HCT116 (cell line): ENCODE measurements at regions not wholly inside any gene's neighbourhood (a gene's known extent, or its start where the extent isn't known, plus 50 kb on each side); places are given as distances from the start of the nearest gene placed in this dataset.

Experiments used
- ATAC-seq: fragments of 200-7000 bp; cut with Tn5 transposase; 2 replicates; pipeline ENCODE4 v1.9.1; 2020; ENCODE audit warnings: mild to moderate bottlenecking, moderate library complexity
- BruUV-seq: library from RNA; stranded (reverse); fragments of 400-500 nt; replicated peaks from 2 replicates; lab custom pipeline; 2021; lab: Mats Ljungman, UMichigan
- CTCF ChIA-PET: fragments of 300-600 bp; sonication (Branson Sonifier 250); formaldehyde crosslinking; loops from one replicate; lab custom pipeline; 2021; ENCODE audit warnings: antibody characterized with exemption; lab: Charles Lee
- POLR2A ChIA-PET: fragments of 300-600, 350-600 bp; sonication (Branson Sonifier 250); formaldehyde crosslinking; loops from one replicate; lab custom pipeline; 2021; ENCODE audit warnings: antibody characterized with exemption; lab: Charles Lee
- RAD21 ChIA-PET, 2 experiments: fragments of 300-600 bp; sonication (Branson Sonifier 250); formaldehyde crosslinking; loops; one replicate each; lab custom pipeline; 2023; ENCODE audit warnings: low total read pairs in 2 of 2; ENCODE audit not compliant: uncharacterized antibody in 2 of 2, unreplicated experiment in 2 of 2, low non-redundant PET in 1 of 2; lab: Charles Lee
- DNase-seq: peaks from one replicate; pipeline ENCODE4 v3.0.0-alpha.2; 2010; ENCODE audit warnings: low read depth, low spot score
- H2AFZ ChIP-seq: fragments of 200-600 bp; shearing (Covaris generic), sonication (generic); 2 replicates; pipeline ENCODE4 v1.6.1; 2017; ENCODE audit warnings: low read depth, mixed run types, mixed read lengths, antibody characterized with exemption, low read length; ENCODE audit not compliant: poor library complexity, severe bottlenecking
- H3K27ac ChIP-seq: 2 replicates; pipeline ENCODE4 v1.5.1; 2012; ENCODE audit warnings: low read depth, low read length
- H3K27me3 ChIP-seq: fragments of 200-600 bp; sonication (generic); 2 replicates; pipeline ENCODE4 v1.6.1; 2016; ENCODE audit warnings: mixed run types, low read length, mixed read lengths; ENCODE audit not compliant: insufficient read depth
- H3K36me3 ChIP-seq, 2 experiments: fragments of 200-500 bp in 1 of 2; fragments of 200-600 bp in 1 of 2; sonication (Bioruptor generic) in 1 of 2; sonication (generic) in 1 of 2; 2 replicates each; pipeline versions ENCODE4 v1.5.1 to v1.6.1; 2014 to 2016; ENCODE audit warnings: low read length in 2 of 2, inconsistent platforms in 1 of 2, mixed read lengths in 1 of 2, mixed run types in 1 of 2; ENCODE audit not compliant: insufficient read depth in 2 of 2, control insufficient read depth in 1 of 2
- H3K4me1 ChIP-seq, 2 experiments: fragments of 200-600 bp in 1 of 2; sonication (generic) in 1 of 2; 2 replicates each; pipeline versions ENCODE4 v1.5.1 to v1.6.1; 2012 to 2017; ENCODE audit warnings: low read length in 2 of 2, inconsistent platforms in 1 of 2, mild to moderate bottlenecking in 1 of 2, mixed read lengths in 1 of 2, mixed run types in 1 of 2, moderate library complexity in 1 of 2; ENCODE audit not compliant: insufficient read depth in 2 of 2, control insufficient read depth in 1 of 2
- H3K4me2 ChIP-seq: fragments of 200-600 bp; sonication (generic); 2 replicates; pipeline ENCODE4 v1.6.1; 2017; ENCODE audit warnings: mixed run types, low read length, mixed read lengths
- H3K4me3 ChIP-seq, 2 experiments: fragments of 200-600 bp in 1 of 2; sonication (generic) in 1 of 2; replicated peaks in 1 of 2; 2 replicates each; pipeline ENCODE4 v1.5.1; 2011 to 2016; ENCODE audit warnings: low read length in 2 of 2, control low read depth in 1 of 2, low read depth in 1 of 2, mild to moderate bottlenecking in 1 of 2, mixed read lengths in 1 of 2, mixed run types in 1 of 2
- H3K79me2 ChIP-seq: fragments of 200-600 bp; sonication (generic); 2 replicates; pipeline ENCODE4 v1.6.1; 2017; ENCODE audit warnings: mild to moderate bottlenecking, mixed run types, low read length, moderate library complexity, mixed read lengths; ENCODE audit not compliant: insufficient read depth
- H3K9ac ChIP-seq: fragments of 200-600 bp; sonication (generic); 2 replicates; pipeline ENCODE4 v1.6.1; 2016; ENCODE audit warnings: low read length, mixed read lengths
- H3K9me2 ChIP-seq: fragments of 200-600 bp; sonication (generic), shearing (Covaris generic); 2 replicates; pipeline ENCODE4 v1.6.1; 2017; ENCODE audit warnings: mixed run types, mild to moderate bottlenecking, moderate library complexity; ENCODE audit not compliant: insufficient read depth
- H3K9me3 ChIP-seq, 2 experiments: fragments of 200-500 bp in 1 of 2; fragments of 200-600 bp in 1 of 2; sonication (Bioruptor generic) in 1 of 2; sonication (generic) in 1 of 2; 2 replicates each; pipeline ENCODE4 v1.6.1; 2014 to 2017; ENCODE audit warnings: low read length in 2 of 2, mixed read lengths in 2 of 2, inconsistent platforms in 1 of 2, low read depth in 1 of 2, mild to moderate bottlenecking in 1 of 2, mixed run types in 1 of 2, moderate library complexity in 1 of 2; ENCODE audit not compliant: control insufficient read depth in 1 of 2, insufficient read depth in 1 of 2
- H4K20me1 ChIP-seq: fragments of 200-600 bp; sonication (generic), shearing (Covaris generic); 2 replicates; pipeline ENCODE4 v1.6.1; 2017; ENCODE audit warnings: mixed run types, mild to moderate bottlenecking, moderate library complexity; ENCODE audit not compliant: insufficient read depth
- FOSL1 ChIP-seq: IDR thresholded peaks from 2 replicates; pipeline ENCODE4 v1.6.1; 2012; ENCODE audit warnings: low read depth
- SIN3A ChIP-seq: IDR thresholded peaks from 2 replicates; pipeline ENCODE4 v1.6.1; 2012; ENCODE audit warnings: low read depth
- SP1 ChIP-seq: IDR thresholded peaks from 2 replicates; pipeline ENCODE4 v1.6.1; 2012; ENCODE audit warnings: low read depth
- TCF7L2 ChIP-seq: IDR thresholded peaks from 2 replicates; pipeline ENCODE4 v1.7.0; 2011; ENCODE audit warnings: borderline replicate concordance, inconsistent platforms; ENCODE audit not compliant: insufficient read depth, insufficient read length; ENCODE audit errors: extremely low read depth
- YY1 ChIP-seq: IDR thresholded peaks from 2 replicates; pipeline ENCODE4 v1.6.1; 2011; ENCODE audit warnings: low read length, low read depth, moderate library complexity, mild to moderate bottlenecking; ENCODE audit not compliant: insufficient replicate concordance; ENCODE audit errors: extremely low read depth
- ZFX ChIP-seq: fragments of 450-650 bp; IDR thresholded peaks from 2 replicates; pipeline ENCODE4 v1.6.1; 2017
- ZNF274 ChIP-seq: fragments of 200-500 bp; sonication (Bioruptor generic); IDR thresholded peaks from 2 replicates; pipeline ENCODE4 v1.6.1; 2014; ENCODE audit warnings: mild to moderate bottlenecking, low read depth, low read length, inconsistent platforms
- intact Hi-C: fragments of 100-400 bp; cut with micrococcal nuclease; formaldehyde crosslinking; loops from 2 replicates; pipeline ENCODE4 v1.10.0; 2022
- TF ChIP-seq, protein P1 (sequence below), 3 experiments: fragments of 200-600 bp in 1 of 3; sonication (generic) in 1 of 3; IDR thresholded peaks in 2 of 3; conservative IDR thresholded peaks in 1 of 3; 2 replicates each; pipeline ENCODE4 v1.5.1; 2012 to 2017; ENCODE audit warnings: low read depth in 2 of 3, low read length in 2 of 3, antibody characterized with exemption in 1 of 3, borderline replicate concordance in 1 of 3, control low read depth in 1 of 3, mild to moderate bottlenecking in 1 of 3, mixed read lengths in 1 of 3, mixed run types in 1 of 3, moderate library complexity in 1 of 3; ENCODE audit not compliant: insufficient read depth in 1 of 3

DNA sequence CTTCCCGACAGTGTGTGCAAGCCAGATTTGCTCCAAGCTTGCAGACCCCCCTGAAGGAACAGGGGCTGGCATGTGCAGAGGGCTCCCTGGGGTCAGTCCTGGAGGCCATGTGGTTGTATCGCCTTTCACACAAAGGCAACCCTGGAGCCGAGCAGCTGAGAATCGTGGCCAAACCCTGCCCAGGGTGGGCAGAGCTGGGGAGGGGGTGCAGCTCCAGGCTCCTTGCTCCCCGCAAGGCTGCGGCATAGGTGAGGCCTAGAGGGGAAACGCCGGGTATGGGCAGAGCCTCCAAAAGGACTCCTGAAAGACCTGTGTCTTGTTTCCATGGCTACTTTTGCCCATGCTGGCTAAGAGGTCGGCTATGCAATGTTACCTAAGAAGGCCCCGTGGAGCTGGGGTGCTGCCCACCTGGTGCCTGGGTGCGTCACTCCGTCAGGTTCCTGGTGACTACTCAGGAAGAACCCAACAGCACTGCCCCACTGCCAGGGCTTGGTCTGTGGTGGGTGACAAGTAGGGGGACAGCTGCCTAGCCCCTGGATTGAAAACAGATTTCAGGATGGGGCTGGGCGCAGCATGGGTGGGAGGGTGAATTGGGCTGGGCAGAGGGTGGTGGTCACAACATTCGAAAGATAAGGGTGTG is 171.0 kb upstream of the SHH start:
- Histone ChIP-seq H3K4me2 (no peak overlapping the region), H3K4me1 (no peaks in the 10 kb centered on the region), H4K20me1 (no peaks in the 10 kb centered on the region), H3K9ac (no peak overlapping the region), H2AFZ (no peak overlapping the region), H3K4me3 (no peak overlapping the region), H3K36me3 (no peaks in the 10 kb centered on the region), H3K27me3 (peaks cover 20% of the 10 kb centered on the region; the same call in 1 of the 2 replicates), H3K79me2 (no peaks in the 10 kb centered on the region), H3K9me2 (no peaks in the 10 kb centered on the region), H3K9me3 (no peaks in the 10 kb centered on the region), H3K27ac (no peak overlapping the region)
- TF ChIP-seq ZNF274 (no peak), SIN3A (no peak), ZFX (no peak), FOSL1 (no peak), TCF7L2 (no peak), SP1 (no peak), YY1 (no peak)
- TF ChIP-seq, protein P1, sequence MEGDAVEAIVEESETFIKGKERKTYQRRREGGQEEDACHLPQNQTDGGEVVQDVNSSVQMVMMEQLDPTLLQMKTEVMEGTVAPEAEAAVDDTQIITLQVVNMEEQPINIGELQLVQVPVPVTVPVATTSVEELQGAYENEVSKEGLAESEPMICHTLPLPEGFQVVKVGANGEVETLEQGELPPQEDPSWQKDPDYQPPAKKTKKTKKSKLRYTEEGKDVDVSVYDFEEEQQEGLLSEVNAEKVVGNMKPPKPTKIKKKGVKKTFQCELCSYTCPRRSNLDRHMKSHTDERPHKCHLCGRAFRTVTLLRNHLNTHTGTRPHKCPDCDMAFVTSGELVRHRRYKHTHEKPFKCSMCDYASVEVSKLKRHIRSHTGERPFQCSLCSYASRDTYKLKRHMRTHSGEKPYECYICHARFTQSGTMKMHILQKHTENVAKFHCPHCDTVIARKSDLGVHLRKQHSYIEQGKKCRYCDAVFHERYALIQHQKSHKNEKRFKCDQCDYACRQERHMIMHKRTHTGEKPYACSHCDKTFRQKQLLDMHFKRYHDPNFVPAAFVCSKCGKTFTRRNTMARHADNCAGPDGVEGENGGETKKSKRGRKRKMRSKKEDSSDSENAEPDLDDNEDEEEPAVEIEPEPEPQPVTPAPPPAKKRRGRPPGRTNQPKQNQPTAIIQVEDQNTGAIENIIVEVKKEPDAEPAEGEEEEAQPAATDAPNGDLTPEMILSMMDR (IDR thresholded peaks at IDR 0.05 in 2 of 3, conservative IDR thresholded peaks at IDR 0.05 in 1 of 3; ENCODE audit: borderline replicate concordance in 1 of 3, insufficient read depth in 1 of 3, low read depth in 2 of 3, low read length in 2 of 3), result no peak
- ATAC-seq, result no peak
- CTCF ChIA-PET, result no interaction called here
- POLR2A ChIA-PET, result no interaction called here
- intact Hi-C loops, result no loop called here
- BruUV-seq, result no TSS peak
- RAD21 ChIA-PET, result no interaction called here
- DNase-seq, result no peak
